ENCODE measurements at regions not wholly inside any gene's neighbourhood (a gene's known extent, or its start where the extent isn't known, plus 50 kb on each side); places are given as distances from the start of the nearest gene placed in this dataset.

- Histone ChIP-seq H3K4me1 (ENCODE audit: control insufficient read depth in 2 of 2, insufficient read depth in 2 of 2, low read length in 1 of 2) (no peaks in the 10 kb centered on the region), H3K27ac (ENCODE audit: low read depth in 2 of 2, low read length in 1 of 2) (no peak overlapping the region), H3K9me3 (ENCODE audit: control insufficient read depth in 2 of 2, insufficient read depth in 1 of 2, low read depth in 1 of 2, low read length in 1 of 2) (no peaks in the 10 kb centered on the region), H3K36me3 (ENCODE audit: control insufficient read depth in 2 of 2, insufficient read depth in 2 of 2, low read length in 1 of 2) (no peaks in the 10 kb centered on the region), H3K27me3 (ENCODE audit: control insufficient read depth in 1 of 2, insufficient read depth in 2 of 2, low read length in 2 of 2) (no peaks in the 10 kb centered on the region), H3K4me3 (ENCODE audit: low read depth in 1 of 2, low read length in 2 of 2) (no peak overlapping the region)
- WGBS, 2 donors: 94% methylated on average over 1 of the region's 1 CpG
These were observed 588.8 kb upstream of the ADGRB3 start for GRCh38 chr6:68046302-68046701.

DNA sequence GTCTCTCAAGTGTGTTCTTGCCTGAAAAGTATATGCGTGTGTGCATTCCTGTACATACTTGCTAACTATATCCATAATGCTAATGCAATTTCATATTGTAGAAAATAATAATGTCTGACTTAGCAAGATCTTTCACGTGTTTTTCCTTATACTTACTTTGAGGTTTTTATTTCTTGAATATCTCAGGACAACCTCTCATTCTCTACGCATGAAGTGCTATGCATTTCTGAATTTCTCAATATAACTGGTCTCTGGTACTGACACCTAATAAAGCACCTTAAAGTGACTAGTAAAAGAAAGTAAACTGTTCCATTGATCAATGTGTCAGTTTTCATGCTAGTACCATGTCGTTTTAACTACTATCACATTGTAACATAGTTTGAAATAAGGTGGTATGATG is 589.9 kb upstream of the ADGRB3 start:
- Histone ChIP-seq H3K36me3 (ENCODE audit: control insufficient read depth in 2 of 2, insufficient read depth in 2 of 2, low read length in 1 of 2) (no peaks in the 10 kb centered on the region), H3K9me3 (ENCODE audit: control insufficient read depth in 2 of 2, insufficient read depth in 1 of 2, low read depth in 1 of 2, low read length in 1 of 2) (no peaks in the 10 kb centered on the region), H3K27me3 (ENCODE audit: control insufficient read depth in 1 of 2, insufficient read depth in 2 of 2, low read length in 2 of 2) (no peaks in the 10 kb centered on the region), H3K4me3 (ENCODE audit: low read depth in 1 of 2, low read length in 2 of 2) (no peak overlapping the region), H3K4me1 (ENCODE audit: control insufficient read depth in 2 of 2, insufficient read depth in 2 of 2, low read length in 1 of 2) (no peaks in the 10 kb centered on the region), H3K27ac (ENCODE audit: low read depth in 2 of 2, low read length in 1 of 2) (no peak overlapping the region)
- 74 to 78% methylated on average over 4 of the region's 4 CpGs for WGBS, 2 donors

- Histone ChIP-seq H3K9me3 (ENCODE audit: control insufficient read depth in 2 of 2, insufficient read depth in 1 of 2, low read depth in 1 of 2, low read length in 1 of 2) (no peaks in the 10 kb centered on the region), H3K27me3 (ENCODE audit: control insufficient read depth in 1 of 2, insufficient read depth in 2 of 2, low read length in 2 of 2) (no peaks in the 10 kb centered on the region), H3K4me3 (ENCODE audit: low read depth in 1 of 2, low read length in 2 of 2) (no peak overlapping the region), H3K36me3 (ENCODE audit: control insufficient read depth in 2 of 2, insufficient read depth in 2 of 2, low read length in 1 of 2) (no peaks in the 10 kb centered on the region), H3K27ac (ENCODE audit: low read depth in 2 of 2, low read length in 1 of 2) (no peak overlapping the region), H3K4me1 (ENCODE audit: control insufficient read depth in 2 of 2, insufficient read depth in 2 of 2, low read length in 1 of 2) (no peaks in the 10 kb centered on the region)
These were observed 590.8 kb upstream of the ADGRB3 start for GRCh38 chr6:68044264-68044663.

- no peaks in the 10 kb centered on the region for H3K27me3 ChIP-seq (ENCODE audit: control insufficient read depth in 1 of 2, insufficient read depth in 2 of 2, low read length in 2 of 2)
- no peaks in the 10 kb centered on the region for H3K4me1 ChIP-seq (ENCODE audit: control insufficient read depth in 2 of 2, insufficient read depth in 2 of 2, low read length in 1 of 2)
- H3K4me3 ChIP-seq (ENCODE audit: low read depth in 1 of 2, low read length in 2 of 2): no peak overlapping the region
- H3K36me3 ChIP-seq (ENCODE audit: control insufficient read depth in 2 of 2, insufficient read depth in 2 of 2, low read length in 1 of 2): no peaks in the 10 kb centered on the region
- no peaks in the 10 kb centered on the region for H3K9me3 ChIP-seq (ENCODE audit: control insufficient read depth in 2 of 2, insufficient read depth in 1 of 2, low read depth in 1 of 2, low read length in 1 of 2)
- H3K27ac ChIP-seq (ENCODE audit: low read depth in 2 of 2, low read length in 1 of 2): no peak overlapping the region
These were observed 592.0 kb upstream of the ADGRB3 start for GRCh38 chr6:68043122-68043398.

- Histone ChIP-seq H3K9me3 (ENCODE audit: control insufficient read depth in 2 of 2, insufficient read depth in 1 of 2, low read depth in 1 of 2, low read length in 1 of 2) (no peaks in the 10 kb centered on the region), H3K27ac (ENCODE audit: low read depth in 2 of 2, low read length in 1 of 2) (no peak overlapping the region), H3K4me1 (ENCODE audit: control insufficient read depth in 2 of 2, insufficient read depth in 2 of 2, low read length in 1 of 2) (no peaks in the 10 kb centered on the region), H3K4me3 (ENCODE audit: low read depth in 1 of 2, low read length in 2 of 2) (no peak overlapping the region), H3K27me3 (ENCODE audit: control insufficient read depth in 1 of 2, insufficient read depth in 2 of 2, low read length in 2 of 2) (no peaks in the 10 kb centered on the region), H3K36me3 (ENCODE audit: control insufficient read depth in 2 of 2, insufficient read depth in 2 of 2, low read length in 1 of 2) (no peaks in the 10 kb centered on the region)
- 51 to 52% methylated on average over 4 of the region's 4 CpGs for WGBS, 2 donors
These were observed 592.6 kb upstream of the ADGRB3 start for GRCh38 chr6:68042339-68043121.

DNA sequence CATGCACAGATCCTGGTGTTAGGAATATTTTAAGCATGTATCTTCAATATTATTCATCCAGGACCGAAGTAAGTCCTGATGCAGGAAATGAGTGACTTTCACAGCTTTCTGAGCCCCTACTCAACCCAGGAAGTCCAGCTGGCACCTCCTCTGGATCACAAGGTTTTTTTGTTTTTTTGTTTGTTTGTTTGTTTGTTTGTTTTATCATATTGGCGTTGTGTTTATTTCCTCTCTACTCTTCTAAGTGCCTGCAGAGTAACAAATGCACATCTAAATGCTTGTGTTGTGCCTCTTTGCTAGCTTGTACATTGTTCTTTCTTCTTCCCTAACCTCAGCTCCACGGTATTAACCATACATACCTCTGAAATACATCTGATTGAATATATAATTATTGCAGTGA is 594.3 kb upstream of the ADGRB3 start:
- Histone ChIP-seq H3K4me1 (ENCODE audit: control insufficient read depth in 2 of 2, insufficient read depth in 2 of 2, low read length in 1 of 2) (no peaks in the 10 kb centered on the region), H3K27ac (ENCODE audit: low read depth in 2 of 2, low read length in 1 of 2) (no peak overlapping the region), H3K4me3 (ENCODE audit: low read depth in 1 of 2, low read length in 2 of 2) (no peak overlapping the region), H3K36me3 (ENCODE audit: control insufficient read depth in 2 of 2, insufficient read depth in 2 of 2, low read length in 1 of 2) (no peaks in the 10 kb centered on the region), H3K9me3 (ENCODE audit: control insufficient read depth in 2 of 2, insufficient read depth in 1 of 2, low read depth in 1 of 2, low read length in 1 of 2) (no peaks in the 10 kb centered on the region), H3K27me3 (ENCODE audit: control insufficient read depth in 1 of 2, insufficient read depth in 2 of 2, low read length in 2 of 2) (no peaks in the 10 kb centered on the region)
- 43 to 47% methylated on average over 3 of the region's 3 CpGs for WGBS, 2 donors

- Histone ChIP-seq H3K36me3 (ENCODE audit: control insufficient read depth in 2 of 2, insufficient read depth in 2 of 2, low read length in 1 of 2) (no peaks in the 10 kb centered on the region), H3K27ac (ENCODE audit: low read depth in 2 of 2, low read length in 1 of 2) (no peak overlapping the region), H3K27me3 (ENCODE audit: control insufficient read depth in 1 of 2, insufficient read depth in 2 of 2, low read length in 2 of 2) (no peaks in the 10 kb centered on the region), H3K9me3 (ENCODE audit: control insufficient read depth in 2 of 2, insufficient read depth in 1 of 2, low read depth in 1 of 2, low read length in 1 of 2) (no peaks in the 10 kb centered on the region), H3K4me1 (ENCODE audit: control insufficient read depth in 2 of 2, insufficient read depth in 2 of 2, low read length in 1 of 2) (no peaks in the 10 kb centered on the region), H3K4me3 (ENCODE audit: low read depth in 1 of 2, low read length in 2 of 2) (no peak overlapping the region)
- 39 to 41% methylated on average over 13 of the region's 13 CpGs for WGBS, 2 donors
These were observed 594.7 kb upstream of the ADGRB3 start for GRCh38 chr6:68040312-68040778.

DNA sequence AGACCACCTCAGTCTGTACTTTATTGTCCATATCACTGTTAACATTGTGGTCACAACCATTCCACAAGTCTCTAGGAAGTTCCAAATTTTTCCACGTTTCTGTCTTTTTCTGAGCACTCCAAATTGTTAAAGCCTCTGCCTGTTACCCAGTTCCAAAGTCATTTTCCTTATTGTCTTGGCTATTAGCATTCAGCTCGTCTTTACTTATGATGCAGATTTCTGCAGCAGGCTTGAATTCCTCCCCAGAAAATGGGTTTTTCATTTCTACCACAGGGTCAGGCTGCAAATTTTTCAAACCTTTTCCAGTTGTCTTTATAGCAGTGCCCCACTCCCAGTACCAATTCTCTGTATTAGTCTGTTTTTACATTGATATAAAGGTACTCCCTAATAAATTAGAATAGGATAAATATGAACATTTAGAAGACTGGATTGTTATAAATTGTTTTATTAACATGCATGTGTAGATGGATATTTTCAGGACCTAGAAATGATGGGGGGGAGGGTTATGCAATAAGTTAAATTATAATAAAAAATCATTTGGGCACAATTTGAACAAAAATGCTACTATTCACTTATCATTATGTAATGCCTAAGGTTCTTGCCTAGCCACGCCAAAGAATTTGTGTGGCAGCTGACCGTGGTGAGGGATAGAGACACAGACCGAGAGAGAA is 595.3 kb upstream of the ADGRB3 start:
- Histone ChIP-seq H3K9me3 (ENCODE audit: control insufficient read depth in 2 of 2, insufficient read depth in 1 of 2, low read depth in 1 of 2, low read length in 1 of 2) (no peaks in the 10 kb centered on the region), H3K4me1 (ENCODE audit: control insufficient read depth in 2 of 2, insufficient read depth in 2 of 2, low read length in 1 of 2) (no peaks in the 10 kb centered on the region), H3K4me3 (ENCODE audit: low read depth in 1 of 2, low read length in 2 of 2) (no peak overlapping the region), H3K27ac (ENCODE audit: low read depth in 2 of 2, low read length in 1 of 2) (no peak overlapping the region), H3K27me3 (ENCODE audit: control insufficient read depth in 1 of 2, insufficient read depth in 2 of 2, low read length in 2 of 2) (no peaks in the 10 kb centered on the region), H3K36me3 (ENCODE audit: control insufficient read depth in 2 of 2, insufficient read depth in 2 of 2, low read length in 1 of 2) (no peaks in the 10 kb centered on the region)
- 25 to 26% methylated on average over 5 of the region's 5 CpGs for WGBS, 2 donors

DNA sequence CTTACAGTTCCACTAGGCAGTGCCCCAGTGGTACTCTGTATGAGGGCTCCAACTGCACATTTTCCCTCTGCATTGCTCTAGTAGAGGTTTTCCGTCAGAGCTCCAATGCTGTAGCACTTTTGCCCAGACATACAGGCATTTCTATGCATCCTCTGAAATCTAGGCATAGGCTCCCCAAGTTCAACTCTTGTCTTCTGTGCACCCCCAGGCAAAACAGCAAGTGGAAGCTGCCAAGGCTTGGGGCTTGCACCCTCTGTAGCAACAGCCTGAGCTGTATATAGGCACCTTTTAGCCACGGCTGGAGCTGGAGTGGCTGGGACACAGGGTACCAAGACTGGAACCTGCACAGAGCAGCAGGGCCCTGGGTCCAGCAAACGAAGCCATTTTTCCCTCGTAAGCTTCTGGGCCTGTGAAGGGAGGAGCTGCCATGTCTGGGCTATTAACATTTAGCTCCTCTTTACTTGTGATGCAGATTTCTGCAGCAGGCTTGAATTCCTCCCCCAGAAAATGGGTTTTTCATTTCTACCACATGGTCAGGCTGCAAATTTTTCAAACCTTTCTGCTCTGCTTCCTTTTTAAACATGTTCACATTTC is 596.2 kb upstream of the ADGRB3 start:
- WGBS, 2 donors: 70 to 73% methylated on average over 4 of the region's 4 CpGs
- H3K36me3 ChIP-seq (ENCODE audit: control insufficient read depth in 2 of 2, insufficient read depth in 2 of 2, low read length in 1 of 2): no peaks in the 10 kb centered on the region
- H3K4me3 ChIP-seq (ENCODE audit: low read depth in 1 of 2, low read length in 2 of 2): no peak overlapping the region
- H3K9me3 ChIP-seq (ENCODE audit: control insufficient read depth in 2 of 2, insufficient read depth in 1 of 2, low read depth in 1 of 2, low read length in 1 of 2): no peaks in the 10 kb centered on the region
- no peaks in the 10 kb centered on the region for H3K4me1 ChIP-seq (ENCODE audit: control insufficient read depth in 2 of 2, insufficient read depth in 2 of 2, low read length in 1 of 2)
- no peaks in the 10 kb centered on the region for H3K27me3 ChIP-seq (ENCODE audit: control insufficient read depth in 1 of 2, insufficient read depth in 2 of 2, low read length in 2 of 2)
- H3K27ac ChIP-seq (ENCODE audit: low read depth in 2 of 2, low read length in 1 of 2): no peak overlapping the region

DNA sequence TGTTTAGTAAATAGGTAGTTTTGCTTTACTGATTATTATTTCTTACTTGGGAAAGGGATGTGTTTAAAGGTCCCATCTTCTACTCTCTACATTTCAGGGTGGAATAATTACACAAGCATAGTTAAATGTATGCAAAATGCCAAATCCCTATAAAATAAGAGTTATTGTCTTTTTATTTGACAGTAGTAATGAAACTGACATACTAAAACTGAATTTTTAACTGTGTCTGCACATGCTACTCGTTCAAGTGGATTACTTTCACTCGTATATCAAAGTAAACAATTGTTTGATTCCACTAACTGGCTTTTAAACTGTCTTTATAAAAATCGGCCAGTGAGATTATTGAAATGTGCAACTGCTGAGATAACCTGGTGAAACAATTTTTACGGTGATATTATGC is 602.9 kb upstream of the ADGRB3 start:
- Histone ChIP-seq H3K4me3 (ENCODE audit: low read depth in 1 of 2, low read length in 2 of 2) (no peak overlapping the region), H3K27me3 (ENCODE audit: control insufficient read depth in 1 of 2, insufficient read depth in 2 of 2, low read length in 2 of 2) (no peaks in the 10 kb centered on the region), H3K4me1 (ENCODE audit: control insufficient read depth in 2 of 2, insufficient read depth in 2 of 2, low read length in 1 of 2) (no peaks in the 10 kb centered on the region), H3K27ac (ENCODE audit: low read depth in 2 of 2, low read length in 1 of 2) (no peak overlapping the region), H3K36me3 (ENCODE audit: control insufficient read depth in 2 of 2, insufficient read depth in 2 of 2, low read length in 1 of 2) (no peaks in the 10 kb centered on the region), H3K9me3 (ENCODE audit: control insufficient read depth in 2 of 2, insufficient read depth in 1 of 2, low read depth in 1 of 2, low read length in 1 of 2) (no peaks in the 10 kb centered on the region)
- 57 to 60% methylated on average over 4 of the region's 4 CpGs for WGBS, 2 donors

Measured in esophagus (tissue), 2 donors.